ENCODE measurements at regions not wholly inside any gene's neighbourhood (a gene's known extent, or its start where the extent isn't known, plus 50 kb on each side); places are given as distances from the start of the nearest gene placed in this dataset.

DNA sequence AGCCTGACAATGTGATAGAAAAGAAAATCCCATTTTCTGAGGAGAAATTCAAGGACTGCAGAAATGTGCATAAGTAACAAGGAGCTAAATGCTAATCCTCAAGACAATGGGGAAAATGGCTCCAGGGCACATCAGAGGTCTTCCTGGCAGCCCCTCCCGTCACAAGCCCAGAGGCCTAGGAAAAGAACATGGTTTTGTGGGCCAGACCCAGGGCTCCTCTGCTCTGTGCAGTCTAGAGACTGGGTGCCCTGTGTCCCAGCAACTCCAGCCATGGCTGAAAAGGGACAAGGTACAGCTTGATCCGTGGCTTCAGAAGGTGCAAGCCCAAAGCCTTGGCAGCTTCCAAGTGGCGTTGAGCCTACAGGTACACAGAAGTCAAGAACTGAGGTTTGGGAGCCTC is 176.8 kb upstream of the SUCLG2 start:
- Mint-ChIP-seq H3K27me3 (ENCODE audit: insufficient read depth, unreplicated experiment) (no peaks in the 10 kb centered on the region), H3K4me1 (ENCODE audit: low read depth, unreplicated experiment) (no peaks in the 10 kb centered on the region), H3K4me3 (ENCODE audit: unreplicated experiment) (no peak overlapping the region), H3K9me3 (ENCODE audit: unreplicated experiment) (peaks cover 10% of the 10 kb centered on the region), H3K36me3 (ENCODE audit: insufficient read depth, unreplicated experiment) (no peaks in the 10 kb centered on the region), H3K27ac (ENCODE audit: unreplicated experiment) (no peak overlapping the region)
- CTCF ChIA-PET = no interaction called here
- Histone ChIP-seq H3K36me3 (ENCODE audit: control insufficient read depth, insufficient read depth, low read length) (no peaks in the 10 kb centered on the region), H3K9me3 (no peaks in the 10 kb centered on the region), H3K4me1 (no peaks in the 10 kb centered on the region), H3K27me3 (replicated peaks; ENCODE audit: control insufficient read depth, insufficient read depth, low read length) (no peaks in the 10 kb centered on the region), H3K4me3 (ENCODE audit: low read depth, low read length) (no peak overlapping the region)
- no peak for DNase-seq
- no TSS peak for BruUV-seq (replicated peaks)
- intact Hi-C loops (cut with micrococcal nuclease; ENCODE audit: unreplicated experiment) = no loop called here
- POLR2A ChIA-PET = no interaction called here
- TF ChIP-seq CTCF (IDR thresholded peaks at IDR 0.05; ENCODE audit: insufficient read depth in 1 of 2, low read depth in 1 of 2, low read length in 1 of 2, severe bottlenecking in 1 of 2, unreplicated experiment in 1 of 2) = no peak

GRCh38 chr3:67828486-67829010 is 174.1 kb upstream of the SUCLG2 start:
- Histone ChIP-seq H3K36me3 (ENCODE audit: control insufficient read depth, insufficient read depth, low read length) (no peaks in the 10 kb centered on the region), H3K4me1 (no peaks in the 10 kb centered on the region), H3K27me3 (replicated peaks; ENCODE audit: control insufficient read depth, insufficient read depth, low read length) (no peaks in the 10 kb centered on the region), H3K4me3 (ENCODE audit: low read depth, low read length) (no peak overlapping the region), H3K9me3 (no peaks in the 10 kb centered on the region)
- Mint-ChIP-seq H3K9me3 (ENCODE audit: unreplicated experiment) (peaks cover 2% of the 10 kb centered on the region), H3K36me3 (ENCODE audit: insufficient read depth, unreplicated experiment) (no peaks in the 10 kb centered on the region), H3K4me1 (ENCODE audit: low read depth, unreplicated experiment) (no peaks in the 10 kb centered on the region), H3K27me3 (ENCODE audit: insufficient read depth, unreplicated experiment) (no peaks in the 10 kb centered on the region), H3K27ac (ENCODE audit: unreplicated experiment) (no peak overlapping the region), H3K4me3 (ENCODE audit: unreplicated experiment) (no peak overlapping the region)
- ChIA-PET CTCF (no interaction called here), POLR2A (no interaction called here)
- intact Hi-C loops (cut with micrococcal nuclease; ENCODE audit: unreplicated experiment) = no loop called here
- no peak for TF ChIP-seq CTCF (IDR thresholded peaks at IDR 0.05; ENCODE audit: insufficient read depth in 1 of 2, low read depth in 1 of 2, low read length in 1 of 2, severe bottlenecking in 1 of 2, unreplicated experiment in 1 of 2)
- DNase-seq = no peak
- BruUV-seq (replicated peaks) = no TSS peak

- H3K27me3 ChIP-seq (replicated peaks; ENCODE audit: control insufficient read depth, insufficient read depth, low read length) = no peaks in the 10 kb centered on the region
- no TSS peak for BruUV-seq (replicated peaks)
- Mint-ChIP-seq H3K27ac (ENCODE audit: unreplicated experiment) (no peak overlapping the region), H3K4me1 (ENCODE audit: low read depth, unreplicated experiment) (no peaks in the 10 kb centered on the region), H3K36me3 (ENCODE audit: insufficient read depth, unreplicated experiment) (no peaks in the 10 kb centered on the region), H3K4me3 (ENCODE audit: unreplicated experiment) (no peak overlapping the region), H3K9me3 (ENCODE audit: unreplicated experiment) (no peaks in the 10 kb centered on the region), H3K27me3 (ENCODE audit: insufficient read depth, unreplicated experiment) (no peaks in the 10 kb centered on the region)
- CTCF ChIA-PET = no interaction called here
- H3K4me1 ChIP-seq = no peaks in the 10 kb centered on the region
- POLR2A ChIA-PET = no interaction called here
- TF ChIP-seq CTCF (IDR thresholded peaks at IDR 0.05; ENCODE audit: insufficient read depth in 1 of 2, low read depth in 1 of 2, low read length in 1 of 2, severe bottlenecking in 1 of 2, unreplicated experiment in 1 of 2) = no peak
- no peak overlapping the region for H3K4me3 ChIP-seq (ENCODE audit: low read depth, low read length)
- DNase-seq = no peak
- H3K9me3 ChIP-seq = no peaks in the 10 kb centered on the region
- no peaks in the 10 kb centered on the region for H3K36me3 ChIP-seq (ENCODE audit: control insufficient read depth, insufficient read depth, low read length)
- intact Hi-C loops (cut with micrococcal nuclease; ENCODE audit: unreplicated experiment) = no loop called here
Observed at GRCh38 chr3:67821135-67821534, 166.7 kb upstream of the SUCLG2 start.
